Aorta (tissue), 5 donors: ENCODE measurements at regions not wholly inside any gene's neighbourhood (a gene's known extent, or its start where the extent isn't known, plus 50 kb on each side); places are given as distances from the start of the nearest gene placed in this dataset.
A peak's percentile ranks its signal among the peaks of the same experiment; 100 is the strongest.

Source experiments
- ATAC-seq: fragments of 200-7000 bp; cut with Tn5 transposase; one replicate; pipeline ENCODE4 v1.9.1; 2022; ENCODE audit warnings: moderate library complexity; ENCODE audit not compliant: low FRiP score
- DNase-seq, 2 donors: peaks; one replicate each; pipeline ENCODE4 v3.0.0-alpha.2; 2020
- H3K27ac ChIP-seq, 2 donors: one replicate each; pipeline ENCODE4 v1.5.1; 2013; ENCODE audit warnings: low read length in 2 of 2, mild to moderate bottlenecking in 2 of 2, moderate library complexity in 2 of 2, control low read depth in 1 of 2, inconsistent platforms in 1 of 2, low read depth in 1 of 2
- H3K27me3 ChIP-seq, 2 donors: one replicate each; pipeline ENCODE4 v1.6.1; 2013; ENCODE audit warnings: control low read depth in 1 of 2, low read length in 1 of 2, mild to moderate bottlenecking in 1 of 2, moderate library complexity in 1 of 2; ENCODE audit not compliant: insufficient read depth in 2 of 2, control insufficient read depth in 1 of 2
- H3K36me3 ChIP-seq, 2 donors: one replicate each; pipeline ENCODE4 v1.6.1; 2013; ENCODE audit warnings: control low read depth in 1 of 2, low read length in 1 of 2, mild to moderate bottlenecking in 1 of 2; ENCODE audit not compliant: insufficient read depth in 2 of 2, control insufficient read depth in 1 of 2
- H3K4me1 ChIP-seq, 2 donors: one replicate each; pipeline ENCODE4 v1.6.1; 2013; ENCODE audit warnings: low read length in 2 of 2, control low read depth in 1 of 2, mild to moderate bottlenecking in 1 of 2, moderate library complexity in 1 of 2; ENCODE audit not compliant: insufficient read depth in 2 of 2, control insufficient read depth in 1 of 2
- H3K4me3 ChIP-seq, 2 donors: one replicate each; pipeline ENCODE4 v1.5.1; 2013; ENCODE audit warnings: low read length in 2 of 2, control low read depth in 1 of 2, mild to moderate bottlenecking in 1 of 2
- H3K9me3 ChIP-seq: one replicate; pipeline ENCODE4 v1.6.1; 2013; ENCODE audit warnings: mild to moderate bottlenecking, low read length; ENCODE audit not compliant: control insufficient read depth
- WGBS, 2 donors: extraction: QIAGEN DNeasy Blood & Tissue Kit; methylation state at CpG; one replicate each; pipeline ENCODE4 v1.1.7; 2013; 5-methylcytosine and 5-hydroxymethylcytosine counted together
- intact Hi-C, 2 donors: fragments of 100-400 bp; cut with DNase I; formaldehyde crosslinking; loops; one replicate each; pipeline versions ENCODE4 v1.14.2 to v1.15.0; 2022
- donor health status: healthy with polysubstance abuse.
- donor health status: Bipolar disorder and iron deficiency.
- donor health status: DM: no; HTN: no; CAD: no.
- donor health status: DM: no; HTN: no; CAD: no.
- donor health status: DM: yes; HTN: yes; CAD: no.

- Histone ChIP-seq H3K9me3 (no peaks in the 10 kb centered on the region), H3K4me3 (no peak overlapping the region), H3K27me3 (no peaks in the 10 kb centered on the region), H3K36me3 (no peaks in the 10 kb centered on the region), H3K4me1 (no peaks in the 10 kb centered on the region), H3K27ac (no peak overlapping the region)
- DNase-seq (no peak), ATAC-seq (no peak)
- intact Hi-C loops = no loop called here
- WGBS, 2 donors = 52 to 59% methylated on average over 1 of the region's 1 CpG
Observed at GRCh38 chr12:114285554-114285953, 120.4 kb downstream of the TBX5 start.

GRCh38 chr12:114284041-114284440 is 121.9 kb downstream of the TBX5 start:
- WGBS, 2 donors = 75 to 85% methylated on average over 4 of the region's 4 CpGs
- Histone ChIP-seq H3K27me3 (no peaks in the 10 kb centered on the region), H3K9me3 (no peaks in the 10 kb centered on the region), H3K27ac (no peak overlapping the region), H3K4me1 (no peaks in the 10 kb centered on the region), H3K4me3 (no peak overlapping the region), H3K36me3 (no peaks in the 10 kb centered on the region)
- intact Hi-C loops = no loop called here
- no peak for DNase-seq
- ATAC-seq = no peak

GRCh38 chr12:114275932-114276785 is 129.8 kb downstream of the TBX5 start:
- ATAC-seq (peak; percentile 50), DNase-seq (no peak)
- H3K4me1 ChIP-seq = peaks cover 0 to 1% of the 10 kb centered on the region in 2 donors
- H3K4me3 ChIP-seq = no peak overlapping the region
- H3K27ac ChIP-seq = no peak overlapping the region
- whole genome bisulfite sequencing, 2 donors = 27 to 32% methylated on average over 3 of the region's 3 CpGs
- no peaks in the 10 kb centered on the region for H3K27me3 ChIP-seq
- no peaks in the 10 kb centered on the region for H3K36me3 ChIP-seq
- peaks cover 1% of the 10 kb centered on the region for H3K9me3 ChIP-seq
- intact Hi-C loops = no loop called here

- intact Hi-C loops = no loop called here
- no peaks in the 10 kb centered on the region for H3K36me3 ChIP-seq
- ATAC-seq = no peak
- no peak overlapping the region for H3K4me3 ChIP-seq
- no peaks in the 10 kb centered on the region for H3K27me3 ChIP-seq
- DNase-seq = no peak
- peaks cover 0 to 1% of the 10 kb centered on the region in 2 donors for H3K4me1 ChIP-seq
- 57 to 69% methylated on average over 4 of the region's 4 CpGs for WGBS, 2 donors
- H3K27ac ChIP-seq = no peak overlapping the region
- H3K9me3 ChIP-seq = peaks cover 1% of the 10 kb centered on the region
Observed at GRCh38 chr12:114275086-114275485, 130.9 kb downstream of the TBX5 start.

- Histone ChIP-seq H3K27me3 (no peaks in the 10 kb centered on the region), H3K9me3 (peaks cover 1% of the 10 kb centered on the region), H3K27ac (no peak overlapping the region), H3K4me3 (no peak overlapping the region), H3K4me1 (peaks cover 0 to 1% of the 10 kb centered on the region in 2 donors), H3K36me3 (no peaks in the 10 kb centered on the region)
- intact Hi-C loops = no loop called here
- ATAC-seq = no peak
- DNase-seq = no peak
- WGBS, 2 donors = 2% methylated on average over 1 of the region's 1 CpG
Observed at GRCh38 chr12:114274131-114274530, 131.8 kb downstream of the TBX5 start.

GRCh38 chr12:114272605-114273004 is 133.3 kb downstream of the TBX5 start:
- no peaks in the 10 kb centered on the region for H3K27me3 ChIP-seq
- ATAC-seq (no peak), DNase-seq (no peak)
- H3K4me1 ChIP-seq = peaks cover 0 to 1% of the 10 kb centered on the region in 2 donors
- WGBS, 2 donors = 8 to 9% methylated on average over 5 of the region's 5 CpGs
- no peaks in the 10 kb centered on the region for H3K9me3 ChIP-seq
- no peak overlapping the region for H3K4me3 ChIP-seq
- intact Hi-C loops = no loop called here
- no peaks in the 10 kb centered on the region for H3K36me3 ChIP-seq
- H3K27ac ChIP-seq = no peak overlapping the region

- no peak for ATAC-seq
- H3K4me1 ChIP-seq = peaks cover 0 to 1% of the 10 kb centered on the region in 2 donors
- 9 to 10% methylated on average over 2 of the region's 2 CpGs for WGBS, 2 donors
Observed at GRCh38 chr12:114272071-114272470, 133.9 kb downstream of the TBX5 start.

GRCh38 chr12:114269153-114269552 is 136.8 kb downstream of the TBX5 start:
- no peak for ATAC-seq

More at GRCh38 chr12:114272071-114272470, 133.9 kb downstream of the TBX5 start:
- Histone ChIP-seq H3K4me3 (no peak overlapping the region), H3K36me3 (no peaks in the 10 kb centered on the region), H3K9me3 (no peaks in the 10 kb centered on the region), H3K27me3 (no peaks in the 10 kb centered on the region), H3K27ac (no peak overlapping the region)
- DNase-seq = no peak
- intact Hi-C loops = no loop called here

GRCh38 chr12:114266536-114266935 is 139.4 kb downstream of the TBX5 start:
- no peaks in the 10 kb centered on the region for H3K4me1 ChIP-seq
- no peaks in the 10 kb centered on the region for H3K9me3 ChIP-seq
- intact Hi-C loops = no loop called here
- peaks cover 0 to 3% of the 10 kb centered on the region in 2 donors for H3K27me3 ChIP-seq
- no peak overlapping the region for H3K27ac ChIP-seq
- H3K36me3 ChIP-seq = no peaks in the 10 kb centered on the region
- WGBS, 2 donors = 61 to 72% methylated on average over 1 of the region's 1 CpG
- DNase-seq = no peak
- no peak overlapping the region for H3K4me3 ChIP-seq
- no peak for ATAC-seq

More at GRCh38 chr12:114269153-114269552, 136.8 kb downstream of the TBX5 start:
- H3K9me3 ChIP-seq = no peaks in the 10 kb centered on the region
- no peaks in the 10 kb centered on the region for H3K27me3 ChIP-seq
- no peak for DNase-seq
- H3K4me3 ChIP-seq = no peak overlapping the region
- WGBS, 2 donors = 69 to 76% methylated on average over 2 of the region's 2 CpGs
- H3K27ac ChIP-seq = no peak overlapping the region
- H3K36me3 ChIP-seq = no peaks in the 10 kb centered on the region
- H3K4me1 ChIP-seq = peaks cover 0 to 1% of the 10 kb centered on the region in 2 donors
- intact Hi-C loops = no loop called here
